NCI-H1048 (cell line): ENCODE measurements at regions not wholly inside any gene's neighbourhood (a gene's known extent, or its start where the extent isn't known, plus 50 kb on each side); places are given as distances from the start of the nearest gene placed in this dataset.

Source experiments
- DNase-seq: peaks from one replicate; lab custom pipeline; 2025; lab: John Stamatoyannopoulos, UW

DNA sequence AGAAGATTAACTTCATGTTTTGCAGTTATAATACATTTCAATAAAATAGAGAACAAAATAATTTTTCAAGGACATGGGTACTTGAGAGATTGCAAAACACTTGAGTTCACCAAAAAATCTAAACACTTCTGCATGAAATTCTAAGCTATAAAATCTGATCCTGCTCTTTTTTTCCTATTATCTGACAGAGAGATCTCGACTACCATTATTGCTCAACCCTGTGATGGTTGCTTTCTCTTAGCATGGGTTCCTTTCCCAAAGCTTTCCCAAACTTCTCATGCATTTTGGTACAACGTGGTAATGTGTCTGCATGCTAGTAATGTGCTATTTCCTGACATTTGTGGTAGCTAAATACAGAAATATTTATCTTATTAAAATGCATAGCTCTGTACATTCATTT, 1243.1 kb upstream of the ADGRB3 start:
- DNase-seq, result no peak

DNA sequence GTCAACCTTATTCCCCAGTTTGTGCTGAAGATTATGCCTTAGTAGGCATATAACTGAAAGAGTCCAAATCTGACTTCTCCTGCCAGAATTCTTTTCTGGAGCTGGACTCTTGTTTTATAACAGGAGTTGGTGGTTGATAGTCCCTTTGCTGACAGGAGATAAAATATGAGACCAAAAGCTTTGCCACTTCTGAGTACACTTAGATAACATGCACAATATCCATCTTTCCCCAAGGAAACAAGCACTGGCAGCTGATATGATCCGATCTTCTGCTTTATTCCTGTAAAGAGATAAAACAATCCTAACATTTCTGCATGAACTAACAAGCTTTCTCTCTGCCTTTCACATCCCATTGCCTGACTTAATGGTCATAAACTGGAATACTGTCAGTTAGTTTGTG, 1265.4 kb upstream of the ADGRB3 start:
- no peak for DNase-seq

DNA sequence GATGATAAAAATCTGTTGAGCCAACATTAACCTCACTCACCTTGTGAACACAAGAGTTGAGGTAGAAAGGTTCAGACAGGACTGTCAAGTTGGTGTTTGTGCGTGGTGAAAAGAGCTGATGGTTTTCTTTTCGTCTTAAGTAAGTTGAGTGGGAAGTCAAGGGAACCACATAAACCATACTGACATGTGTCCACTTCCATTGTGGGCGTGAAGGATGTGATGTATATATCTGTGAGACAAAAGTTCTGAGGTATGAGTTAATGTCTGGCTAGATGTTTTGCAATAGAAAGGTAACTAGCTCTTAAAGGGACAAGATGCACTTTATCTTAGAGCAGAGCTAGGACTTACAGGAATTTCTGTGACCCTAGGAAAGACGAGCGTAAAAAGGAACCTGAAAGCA, 1272.1 kb upstream of the ADGRB3 start:
- DNase-seq, result no peak

- no peak for DNase-seq
Measured at GRCh38 chr6:67361264-67361663, 1273.8 kb upstream of the ADGRB3 start.

DNA sequence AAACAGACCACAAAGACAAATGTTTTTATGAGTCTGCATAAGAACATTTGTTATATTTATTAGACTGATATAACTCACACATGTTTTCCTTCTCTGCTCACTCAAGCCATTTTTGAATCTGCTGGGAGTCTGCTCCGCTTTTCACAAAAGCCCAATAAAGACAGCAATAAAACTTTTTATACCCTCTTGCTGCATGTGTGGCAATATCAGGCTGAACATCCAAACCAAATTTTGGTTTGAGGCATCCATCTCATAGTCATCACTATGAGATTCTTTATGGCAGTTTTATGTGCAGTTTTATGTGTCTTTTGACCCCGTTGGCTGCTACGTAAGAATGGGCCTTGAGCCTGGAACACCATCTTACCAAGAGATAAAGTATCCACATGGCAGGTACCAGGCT, 1276.8 kb upstream of the ADGRB3 start:
- DNase-seq, result no peak

- DNase-seq, result no peak
Measured at GRCh38 chr6:67353861-67354260, 1281.2 kb upstream of the ADGRB3 start.

DNA sequence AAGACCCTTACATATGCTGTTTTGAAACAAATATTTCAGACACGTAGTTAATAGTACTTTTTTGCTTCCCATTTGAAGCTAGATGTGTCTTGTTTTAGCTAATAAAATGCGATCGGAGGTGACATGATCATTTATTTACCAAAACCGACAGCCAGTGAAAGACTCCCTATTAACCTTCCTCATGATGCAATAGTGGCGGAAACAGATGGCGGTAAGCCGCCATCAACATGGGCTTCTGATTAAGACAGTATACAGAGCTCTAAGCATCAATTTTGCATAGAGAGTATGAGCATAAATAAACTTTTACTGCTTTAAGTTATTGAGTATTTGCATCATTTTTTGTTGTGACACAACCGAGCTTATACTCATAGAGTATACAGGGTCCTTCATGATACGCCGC, 1282.4 kb upstream of the ADGRB3 start:
- no peak for DNase-seq

GRCh38 chr6:67350729-67351128, 1284.4 kb upstream of the ADGRB3 start:
- DNase-seq, result no peak

DNA sequence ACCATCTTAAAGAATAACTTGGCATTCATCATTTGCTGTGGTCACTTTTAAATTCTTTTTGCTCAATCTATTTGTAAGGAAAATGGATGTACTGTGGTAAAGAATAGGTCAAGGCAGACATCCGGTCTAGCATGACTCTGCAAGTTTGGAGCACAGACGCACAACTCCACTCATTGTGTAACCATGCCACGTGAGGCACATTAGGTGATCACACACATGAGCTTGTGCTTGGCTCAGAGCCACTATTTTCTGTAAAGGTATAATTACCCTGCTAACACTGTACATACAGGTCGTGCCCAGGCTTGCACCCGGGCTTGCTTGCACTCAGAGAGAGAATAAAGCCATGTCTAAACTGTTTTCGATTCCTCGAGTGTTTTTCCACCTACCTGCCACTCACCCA, 1289.1 kb upstream of the ADGRB3 start:
- peak; percentile 5 for DNase-seq

DNA sequence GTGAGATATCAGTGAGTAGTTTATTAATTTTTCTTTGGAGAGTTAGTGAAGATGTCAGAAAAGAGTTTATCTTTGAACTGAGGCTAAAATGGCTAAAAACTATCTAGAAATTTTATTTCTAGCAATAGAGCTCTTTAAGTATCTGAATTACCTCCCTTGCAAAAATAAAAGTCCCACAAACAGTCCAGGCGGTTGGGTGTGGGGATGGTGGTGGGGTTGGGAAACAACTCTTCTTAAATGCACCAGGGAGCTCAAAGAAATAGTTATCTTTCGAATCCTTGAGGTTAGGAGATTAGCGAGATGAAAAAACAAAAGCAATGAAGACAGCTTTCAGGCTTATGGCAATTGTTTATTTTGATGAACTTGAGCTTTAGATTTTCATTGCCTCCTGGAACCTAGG, 1299.1 kb upstream of the ADGRB3 start:
- no peak for DNase-seq

GRCh38 chr6:67331304-67331703, 1303.8 kb upstream of the ADGRB3 start:
- DNase-seq, result no peak

- DNase-seq, result no peak
Measured at GRCh38 chr6:67328269-67328668, 1306.8 kb upstream of the ADGRB3 start.

DNA sequence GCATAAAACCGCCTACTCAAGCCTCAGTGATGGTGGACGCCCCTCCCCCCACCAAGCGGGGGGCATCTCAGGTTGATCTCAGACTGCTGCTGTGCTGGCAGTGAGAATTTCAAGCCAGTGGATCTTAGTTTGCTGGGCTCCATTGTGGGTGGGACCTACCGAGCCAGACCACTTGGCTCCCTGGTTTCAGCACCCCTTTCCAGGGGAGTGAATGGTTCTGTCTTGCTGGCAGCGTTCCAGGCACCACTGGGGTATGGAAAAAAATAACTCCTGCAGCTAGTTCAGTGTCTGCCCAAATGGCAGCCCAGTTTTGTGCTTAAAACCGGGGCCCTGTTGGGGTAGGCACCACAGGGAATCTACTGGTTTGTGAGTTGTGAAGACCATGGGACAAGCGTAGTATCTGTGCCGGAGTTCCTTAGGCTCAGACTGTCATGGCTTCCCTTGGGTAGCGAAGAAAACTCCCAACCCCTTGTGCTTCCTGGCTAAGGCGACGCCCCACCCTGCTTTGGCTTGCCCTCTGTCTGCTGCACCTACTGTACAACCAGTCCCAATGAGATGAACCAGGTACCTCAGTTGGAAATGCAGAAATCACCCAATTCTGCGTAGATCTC, 1334.5 kb upstream of the ADGRB3 start:
- no peak for DNase-seq

- no peak for DNase-seq
Measured at GRCh38 chr6:67292169-67292568, 1342.9 kb upstream of the ADGRB3 start.

DNA sequence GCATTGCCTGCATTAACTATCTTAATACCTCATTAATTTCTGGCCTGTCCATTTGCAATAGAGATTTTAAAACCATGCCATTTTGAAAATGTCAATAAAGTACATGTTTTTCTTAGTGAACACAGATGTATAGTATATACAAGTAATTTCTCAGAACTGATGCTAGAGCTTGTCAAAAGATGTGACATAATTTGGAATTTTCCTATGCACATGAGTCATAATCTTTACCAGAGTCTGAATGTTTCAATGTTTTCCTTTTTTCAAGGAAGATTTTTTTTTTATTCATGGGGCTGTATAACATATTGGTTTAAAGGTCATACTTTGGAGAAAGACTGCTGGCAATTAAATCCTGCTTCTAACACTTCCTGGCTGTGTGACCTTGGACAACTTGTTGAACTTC, 1347.5 kb upstream of the ADGRB3 start:
- no peak for DNase-seq

DNA sequence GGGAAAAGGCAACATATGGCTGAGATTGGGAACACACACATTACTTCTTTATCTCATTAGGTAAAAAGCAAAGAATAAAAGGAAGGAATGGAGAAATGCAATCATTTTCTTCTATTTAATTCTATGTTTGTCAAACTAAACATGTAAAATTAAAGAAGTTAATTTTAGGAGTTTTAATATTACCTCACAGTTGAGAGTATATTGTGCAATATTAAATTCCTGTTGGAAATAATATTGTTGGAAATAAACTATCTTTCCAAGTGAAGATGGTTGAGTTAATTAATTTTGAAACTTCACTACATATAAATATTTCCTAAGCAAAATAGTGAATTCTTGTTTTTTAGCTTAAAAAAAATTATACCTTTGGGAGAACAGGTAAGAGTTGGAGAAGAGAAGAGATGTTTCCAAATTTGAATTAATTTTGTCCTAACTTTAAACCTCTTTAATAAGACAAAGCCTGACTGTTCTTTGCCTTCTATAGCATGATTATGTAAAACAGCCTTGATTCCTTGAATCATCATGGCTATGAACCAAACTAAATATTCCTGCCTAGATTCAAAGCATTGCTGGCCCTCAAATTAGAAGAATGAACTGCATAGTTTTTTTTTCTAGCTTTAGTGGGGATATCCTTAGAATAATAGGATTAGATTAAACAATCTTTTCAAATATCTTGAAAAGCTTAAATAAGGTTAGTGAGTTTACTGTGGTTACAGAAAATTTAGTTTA, 1349.1 kb upstream of the ADGRB3 start:
- DNase-seq, result no peak

GRCh38 chr6:67277312-67277711, 1357.8 kb upstream of the ADGRB3 start:
- no peak for DNase-seq

- no peak for DNase-seq
Measured at GRCh38 chr6:67265996-67266921, 1368.8 kb upstream of the ADGRB3 start.

- no peak for DNase-seq
Measured at GRCh38 chr6:67252663-67253062, 1382.4 kb upstream of the ADGRB3 start.

DNA sequence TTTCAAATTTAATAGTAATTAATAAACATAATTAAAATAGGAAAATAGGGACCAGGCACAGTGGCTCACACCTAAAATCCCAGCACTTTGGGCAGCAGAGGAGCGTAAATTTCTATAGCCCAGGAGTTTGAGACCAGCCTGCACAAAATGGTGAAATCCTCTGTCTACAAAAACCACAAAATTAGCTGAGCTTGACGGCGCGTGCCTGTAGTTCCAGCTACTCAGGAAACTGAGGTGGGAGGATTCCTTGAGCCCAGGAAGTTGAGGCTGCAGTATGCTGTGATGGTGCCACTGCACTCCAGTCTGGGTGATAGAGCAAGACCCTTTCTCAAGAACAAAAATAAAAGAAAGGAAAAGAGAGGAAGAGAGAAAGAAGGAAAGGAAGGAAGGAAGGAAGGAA, 1387.0 kb upstream of the ADGRB3 start:
- no peak for DNase-seq

- DNase-seq, result no peak
Measured at GRCh38 chr6:67244037-67244436, 1391.0 kb upstream of the ADGRB3 start.

- no peak for DNase-seq
Measured at GRCh38 chr6:67237277-67237676, 1397.8 kb upstream of the ADGRB3 start.

DNA sequence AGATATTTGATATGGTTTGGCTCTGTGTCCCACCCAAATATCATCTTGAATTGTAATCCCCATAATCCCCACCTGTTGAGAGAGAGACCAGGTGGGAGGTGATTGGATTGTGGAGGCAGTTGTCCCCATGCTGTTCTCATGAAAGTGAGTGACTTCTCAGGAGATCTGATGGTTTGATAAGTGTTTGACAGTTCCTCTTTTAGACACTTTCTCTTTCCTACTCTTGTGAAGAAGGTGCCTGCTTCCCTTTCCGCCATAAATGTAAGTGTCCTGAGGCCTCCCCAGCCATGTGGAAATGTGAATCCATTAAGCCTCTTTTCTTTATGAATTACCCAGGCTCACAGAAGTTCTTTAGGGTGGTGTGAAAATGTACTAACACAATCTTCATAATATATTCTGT, 1404.0 kb upstream of the ADGRB3 start:
- DNase-seq, result no peak
